ENCODE measurements at regions not wholly inside any gene's neighbourhood (a gene's known extent, or its start where the extent isn't known, plus 50 kb on each side); places are given as distances from the start of the nearest gene placed in this dataset.
"Not testable (repeated sequence)": the region's sequence is repeated elsewhere in the genome, so short reads cannot be mapped to it uniquely, and the experiment has no call there.

- intact Hi-C loops (cut with micrococcal nuclease), result no loop called here
- no peak for ATAC-seq
- DNase-seq, result no peak
Measured at GRCh38 chr1:238458899-238459298, 568.2 kb upstream of the ZP4 start.

GRCh38 chr1:238457610-238458009 lies 566.9 kb upstream of the ZP4 start:
- ATAC-seq, result no peak
- intact Hi-C loops (cut with micrococcal nuclease), result no loop called here
- no peak for DNase-seq

GRCh38 chr1:238451781-238452310 lies 561.1 kb upstream of the ZP4 start:
- ATAC-seq (no peak), DNase-seq (no peak)
- intact Hi-C loops (cut with micrococcal nuclease), result no loop called here

GRCh38 chr1:238450976-238451375 lies 560.3 kb upstream of the ZP4 start:
- no peak for ATAC-seq
- no peak for DNase-seq
- intact Hi-C loops (cut with micrococcal nuclease), result no loop called here

GRCh38 chr1:238443687-238444086 lies 553.0 kb upstream of the ZP4 start:
- intact Hi-C loops (cut with micrococcal nuclease), result no loop called here
- ATAC-seq (no peak), DNase-seq (no peak)

GRCh38 chr1:238439511-238439910 lies 548.8 kb upstream of the ZP4 start:
- intact Hi-C loops (cut with micrococcal nuclease), result no loop called here
- DNase-seq (no peak), ATAC-seq (no peak)

GRCh38 chr1:238438311-238439270 lies 547.9 kb upstream of the ZP4 start:
- DNase-seq (no peak), ATAC-seq (no peak)
- intact Hi-C loops (cut with micrococcal nuclease), result no loop called here

- intact Hi-C loops (cut with micrococcal nuclease); DNase-seq; ATAC-seq: not testable (repeated sequence)
Measured at GRCh38 chr1:238429703-238430102, 539.0 kb upstream of the ZP4 start.

- no peak for DNase-seq
Measured at GRCh38 chr1:238419209-238419608, 528.5 kb upstream of the ZP4 start.

GRCh38 chr1:238409932-238410331 lies 519.2 kb upstream of the ZP4 start:
- peak; percentile 88 for ATAC-seq
- intact Hi-C loops (cut with micrococcal nuclease), result no loop called here
- no peak for DNase-seq

More at GRCh38 chr1:238419209-238419608, 528.5 kb upstream of the ZP4 start:
- no peak for ATAC-seq
- intact Hi-C loops (cut with micrococcal nuclease), result no loop called here

GRCh38 chr1:238409191-238409850 lies 518.6 kb upstream of the ZP4 start:
- intact Hi-C loops (cut with micrococcal nuclease), result no loop called here
- peak; percentile 39 for DNase-seq
- ATAC-seq, result peak; percentile 88

GRCh38 chr1:238408737-238409136 lies 518.0 kb upstream of the ZP4 start:
- intact Hi-C loops (cut with micrococcal nuclease), result no loop called here
- DNase-seq (no peak), ATAC-seq (no peak)

GRCh38 chr1:238406098-238406860 lies 515.6 kb upstream of the ZP4 start:
- intact Hi-C loops (cut with micrococcal nuclease), result no loop called here
- DNase-seq (no peak), ATAC-seq (no peak)

- DNase-seq (no peak), ATAC-seq (no peak)
- intact Hi-C loops (cut with micrococcal nuclease), result no loop called here
Measured at GRCh38 chr1:238404921-238405320, 514.2 kb upstream of the ZP4 start.

GRCh38 chr1:238404481-238404880 lies 513.8 kb upstream of the ZP4 start:
- ATAC-seq (no peak), DNase-seq (no peak)
- intact Hi-C loops (cut with micrococcal nuclease), result no loop called here

GRCh38 chr1:238401144-238401543 lies 510.4 kb upstream of the ZP4 start:
- no peak for ATAC-seq

GRCh38 chr1:238399558-238399957 lies 508.8 kb upstream of the ZP4 start:
- DNase-seq (no peak), ATAC-seq (no peak)
- intact Hi-C loops (cut with micrococcal nuclease), result no loop called here

More at GRCh38 chr1:238401144-238401543, 510.4 kb upstream of the ZP4 start:
- DNase-seq, result no peak
- intact Hi-C loops (cut with micrococcal nuclease), result no loop called here

- ATAC-seq (no peak), DNase-seq (no peak)
- intact Hi-C loops (cut with micrococcal nuclease), result no loop called here
Measured at GRCh38 chr1:238396140-238396539, 505.4 kb upstream of the ZP4 start.

- ATAC-seq (no peak), DNase-seq (no peak)
- intact Hi-C loops (cut with micrococcal nuclease), result no loop called here
Measured at GRCh38 chr1:238384381-238384780, 493.7 kb upstream of the ZP4 start.

GRCh38 chr1:238380167-238380566 lies 489.4 kb upstream of the ZP4 start:
- intact Hi-C loops (cut with micrococcal nuclease), result no loop called here
- DNase-seq (no peak), ATAC-seq (no peak)

Measured in left ventricle myocardium superior (tissue), 1 donor.